OCI-LY3 (cell line): ENCODE measurements at regions not wholly inside any gene's neighbourhood (a gene's known extent, or its start where the extent isn't known, plus 50 kb on each side); places are given as distances from the start of the nearest gene placed in this dataset.

Experiments used
- H2AFZ ChIP-seq: fragments of 200-600, 300-600 bp; shearing (Covaris generic); 2 replicates; pipeline ENCODE4 v1.6.0; 2014; ENCODE audit warnings: antibody characterized with exemption, low read depth, low read length
- H3K27ac ChIP-seq: fragments of 200-600, 300-600 bp; sonication (generic); 2 replicates; pipeline ENCODE4 v1.5.1; 2014; ENCODE audit warnings: mild to moderate bottlenecking, low read length, moderate library complexity, mixed read lengths
- H3K27me3 ChIP-seq: fragments of 200-600, 300-600 bp; sonication (generic); 2 replicates; pipeline ENCODE4 v1.6.1; 2014; ENCODE audit warnings: low read depth, low read length, mixed read lengths
- H3K36me3 ChIP-seq: fragments of 200-600, 300-600 bp; sonication (generic); replicated peaks from 2 replicates; pipeline ENCODE3; 2014; ENCODE audit warnings: low read depth, low read length, mixed read lengths
- H3K4me1 ChIP-seq: fragments of 300-600, 200-600 bp; sonication (generic); 2 replicates; pipeline ENCODE4 v1.6.1; 2014; ENCODE audit warnings: low read length, mixed read lengths
- H3K4me2 ChIP-seq: fragments of 200-600, 300-600 bp; sonication (generic); 2 replicates; pipeline ENCODE4 v1.6.1; 2014; ENCODE audit warnings: low read length, mixed read lengths
- H3K4me3 ChIP-seq: fragments of 300-600, 200-600 bp; sonication (generic); 2 replicates; pipeline ENCODE4 v1.5.1; 2014; ENCODE audit warnings: antibody characterized with exemption, mild to moderate bottlenecking, low read length, moderate library complexity
- H3K79me2 ChIP-seq: fragments of 300-600, 200-600 bp; shearing (Covaris generic); 2 replicates; pipeline ENCODE4 v1.6.1; 2014; ENCODE audit warnings: mild to moderate bottlenecking, low read length, mixed read lengths
- H3K9ac ChIP-seq: fragments of 300-600, 200-600 bp; shearing (Covaris generic); 2 replicates; pipeline ENCODE4 v1.6.0; 2014; ENCODE audit warnings: mild to moderate bottlenecking, low read length, moderate library complexity
- H3K9me3 ChIP-seq: fragments of 200-600, 300-600 bp; shearing (Covaris generic); 2 replicates; pipeline ENCODE4 v1.6.1; 2014; ENCODE audit warnings: low read length, mixed read lengths; ENCODE audit not compliant: insufficient read depth
- H4K20me1 ChIP-seq: fragments of 200-600, 300-600 bp; sonication (generic); 2 replicates; pipeline ENCODE4 v1.6.1; 2016; ENCODE audit warnings: low read length, mixed read lengths; ENCODE audit not compliant: insufficient read depth
- EZH2phosphoT487 ChIP-seq: fragments of 200-600 bp; shearing (Covaris generic); IDR thresholded peaks from 2 replicates; pipeline ENCODE4 v1.6.1; 2018; ENCODE audit warnings: antibody characterized with exemption, mixed run types, low read depth
- TF ChIP-seq, protein P1 (sequence below): fragments of 200-600, 300-600 bp; sonication (generic); IDR thresholded peaks from 2 replicates; pipeline ENCODE4 v1.5.1; 2014; ENCODE audit warnings: antibody characterized with exemption, low read length, low read depth

DNA sequence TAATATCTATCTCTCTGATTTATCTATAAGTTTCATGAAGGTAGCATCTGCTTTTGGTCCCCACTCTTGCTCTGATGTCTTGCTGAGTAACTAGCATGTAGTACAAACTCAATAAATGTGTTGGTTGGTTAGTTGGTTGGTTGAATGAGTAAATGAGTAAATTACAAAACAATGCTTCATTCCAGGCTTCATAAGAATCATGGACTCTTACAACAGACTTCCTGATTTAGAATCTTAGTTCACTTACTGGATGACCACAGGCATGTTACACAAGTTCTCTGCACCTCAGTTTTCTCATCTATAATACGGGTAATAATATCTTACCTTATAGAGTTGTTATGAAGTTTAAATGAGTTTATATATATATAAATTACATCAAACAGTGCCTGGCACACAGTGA, 98.6 kb downstream of the ZNF281 start:
- Histone ChIP-seq H3K9ac (no peak overlapping the region), H3K79me2 (no peaks in the 10 kb centered on the region), H2AFZ (no peak overlapping the region), H3K27ac (peak overlapping the region; percentile 3; the same call in 1 of the 2 replicates), H3K27me3 (peaks cover 10% of the 10 kb centered on the region), H3K9me3 (no peaks in the 10 kb centered on the region), H3K4me1 (peaks cover 51% of the 10 kb centered on the region), H3K4me2 (peak overlapping the region; percentile 11), H3K4me3 (no peak overlapping the region), H4K20me1 (no peaks in the 10 kb centered on the region), H3K36me3 (no peaks in the 10 kb centered on the region)
- TF ChIP-seq EZH2phosphoT487: no peak
- TF ChIP-seq, protein P1, sequence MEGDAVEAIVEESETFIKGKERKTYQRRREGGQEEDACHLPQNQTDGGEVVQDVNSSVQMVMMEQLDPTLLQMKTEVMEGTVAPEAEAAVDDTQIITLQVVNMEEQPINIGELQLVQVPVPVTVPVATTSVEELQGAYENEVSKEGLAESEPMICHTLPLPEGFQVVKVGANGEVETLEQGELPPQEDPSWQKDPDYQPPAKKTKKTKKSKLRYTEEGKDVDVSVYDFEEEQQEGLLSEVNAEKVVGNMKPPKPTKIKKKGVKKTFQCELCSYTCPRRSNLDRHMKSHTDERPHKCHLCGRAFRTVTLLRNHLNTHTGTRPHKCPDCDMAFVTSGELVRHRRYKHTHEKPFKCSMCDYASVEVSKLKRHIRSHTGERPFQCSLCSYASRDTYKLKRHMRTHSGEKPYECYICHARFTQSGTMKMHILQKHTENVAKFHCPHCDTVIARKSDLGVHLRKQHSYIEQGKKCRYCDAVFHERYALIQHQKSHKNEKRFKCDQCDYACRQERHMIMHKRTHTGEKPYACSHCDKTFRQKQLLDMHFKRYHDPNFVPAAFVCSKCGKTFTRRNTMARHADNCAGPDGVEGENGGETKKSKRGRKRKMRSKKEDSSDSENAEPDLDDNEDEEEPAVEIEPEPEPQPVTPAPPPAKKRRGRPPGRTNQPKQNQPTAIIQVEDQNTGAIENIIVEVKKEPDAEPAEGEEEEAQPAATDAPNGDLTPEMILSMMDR: no peak

DNA sequence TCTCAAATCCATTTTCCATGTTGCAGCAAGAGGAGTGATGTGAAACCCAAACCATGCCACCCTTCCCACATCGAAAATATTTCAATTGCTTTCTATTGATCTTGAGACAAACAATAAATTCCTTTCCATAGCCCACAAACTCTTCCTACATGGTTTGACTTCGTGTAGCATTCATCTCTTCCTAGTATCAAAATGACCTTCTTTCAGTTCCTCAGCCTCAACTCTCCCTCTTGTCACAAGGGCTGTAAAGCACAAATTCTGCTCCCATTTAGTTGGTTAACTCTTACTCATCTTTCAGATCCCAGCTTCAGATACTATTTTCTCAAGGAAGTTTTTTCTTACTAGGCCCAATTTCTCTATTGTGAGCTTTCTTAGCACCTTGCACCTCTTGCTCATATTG, 99.0 kb downstream of the ZNF281 start:
- Histone ChIP-seq H3K27me3 (0 out of 2 replicates have a peak, but pooled peaks cover 6% of the 10 kb centered on the region), H3K4me3 (no peak overlapping the region), H2AFZ (no peak overlapping the region), H3K9me3 (no peaks in the 10 kb centered on the region), H3K4me2 (peak overlapping the region; percentile 11), H3K27ac (peak overlapping the region; percentile 3; the same call in 1 of the 2 replicates), H3K79me2 (no peaks in the 10 kb centered on the region), H3K9ac (no peak overlapping the region), H3K36me3 (no peaks in the 10 kb centered on the region), H4K20me1 (no peaks in the 10 kb centered on the region), H3K4me1 (peaks cover 55% of the 10 kb centered on the region)
- TF ChIP-seq, protein P1: no peak
- no peak for TF ChIP-seq EZH2phosphoT487

DNA sequence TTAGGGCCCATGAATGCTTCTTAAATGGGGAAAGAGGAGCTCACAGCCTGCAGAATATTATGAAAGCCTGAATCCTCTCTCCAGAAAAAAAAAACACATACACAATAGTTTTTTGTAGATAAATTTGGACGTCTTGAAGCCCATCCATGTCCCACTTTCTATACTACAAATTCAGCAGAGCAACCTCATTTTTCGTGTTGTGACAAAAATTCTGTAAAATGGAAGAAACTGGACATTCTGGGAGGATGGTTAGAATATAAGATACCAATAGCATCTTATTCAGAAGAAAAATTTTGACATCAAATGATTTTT, 102.1 kb downstream of the ZNF281 start:
- H3K9me3 ChIP-seq: no peaks in the 10 kb centered on the region
- H3K27me3 ChIP-seq: no peaks in the 10 kb centered on the region
- H3K4me2 ChIP-seq: peak overlapping the region; percentile 75
- H3K4me3 ChIP-seq: peak overlapping the region; percentile 65
- peak overlapping the region; percentile 81 for H3K27ac ChIP-seq
- TF ChIP-seq EZH2phosphoT487: no peak
- TF ChIP-seq, protein P1: no peak
- no peaks in the 10 kb centered on the region for H3K79me2 ChIP-seq
- no peaks in the 10 kb centered on the region for H4K20me1 ChIP-seq
- peaks cover 86% of the 10 kb centered on the region for H3K4me1 ChIP-seq
- H3K36me3 ChIP-seq: no peaks in the 10 kb centered on the region
- H3K9ac ChIP-seq: peak overlapping the region; percentile 68
- H2AFZ ChIP-seq: no peak overlapping the region

DNA sequence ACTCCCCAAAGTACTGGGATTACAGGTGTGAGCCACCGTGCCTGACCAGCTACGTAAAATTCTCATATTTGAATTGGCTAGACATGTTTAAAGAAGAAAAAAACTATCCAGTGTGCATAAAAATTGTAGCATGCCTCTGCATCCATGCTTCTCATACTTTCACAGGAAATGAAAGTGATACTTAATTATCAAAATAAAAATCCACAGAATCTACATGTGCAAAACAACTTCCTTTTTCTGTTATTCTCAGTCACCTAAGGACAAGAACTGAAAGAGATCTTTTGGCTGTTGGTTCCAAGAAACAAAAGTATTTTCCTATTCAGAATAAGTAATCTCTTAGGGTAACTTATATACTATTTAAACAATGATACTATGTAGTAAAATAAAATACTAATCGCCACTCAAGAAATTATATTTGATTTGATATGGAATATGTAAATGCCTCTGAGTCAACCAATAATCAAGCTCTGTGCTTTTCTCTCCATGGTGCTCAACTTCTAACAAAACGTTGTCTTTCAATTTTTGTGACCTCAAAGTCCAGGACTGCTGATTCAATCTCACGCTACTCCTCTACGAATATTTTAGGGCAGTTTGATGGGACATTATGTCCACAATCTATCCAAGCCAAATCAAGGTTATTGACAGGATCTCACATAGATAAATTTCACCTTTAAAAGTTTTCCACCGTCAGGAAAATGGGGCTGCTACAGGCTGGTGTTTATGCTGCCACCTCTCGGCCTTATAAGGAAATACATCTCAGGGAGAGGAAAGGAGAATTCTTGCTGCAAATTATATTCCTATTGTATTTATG, 102.7 kb downstream of the ZNF281 start:
- Histone ChIP-seq H3K27me3 (no peaks in the 10 kb centered on the region), H3K27ac (peak overlapping the region; percentile 81), H4K20me1 (no peaks in the 10 kb centered on the region), H3K36me3 (no peaks in the 10 kb centered on the region), H3K9ac (peak overlapping the region; percentile 68), H3K4me2 (peak overlapping the region; percentile 75), H3K4me3 (peak overlapping the region; percentile 65), H3K4me1 (peaks cover 86% of the 10 kb centered on the region), H2AFZ (peak overlapping the region; percentile 21; the same call in 1 of the 2 replicates), H3K79me2 (no peaks in the 10 kb centered on the region), H3K9me3 (no peaks in the 10 kb centered on the region)
- TF ChIP-seq, protein P1: peak; percentile 95
- TF ChIP-seq EZH2phosphoT487: no peak
